Thyroid gland (tissue), 4 donors: ENCODE measurements at regions not wholly inside any gene's neighbourhood (a gene's known extent, or its start where the extent isn't known, plus 50 kb on each side); places are given as distances from the start of the nearest gene placed in this dataset.

Experiments
- POLR2A ChIP-seq, 2 donors: fragments of 450-650 bp; IDR thresholded peaks; one replicate each; pipeline ENCODE4 v1.6.1; 2017; ENCODE audit warnings: antibody characterized with exemption in 2 of 2, mild to moderate bottlenecking in 2 of 2, moderate library complexity in 1 of 2
- TF ChIP-seq, protein P1 (sequence below), 6 experiments: fragments of 200-600 bp in 3 of 6; fragments of 450-650 bp in 3 of 6; sonication (generic) in 3 of 6; IDR thresholded peaks; one replicate each; pipeline ENCODE4 v1.5.1; 2016 to 2019; ENCODE audit warnings: antibody characterized with exemption in 6 of 6, mild to moderate bottlenecking in 2 of 6, inconsistent platforms in 1 of 6, moderate library complexity in 1 of 6

DNA sequence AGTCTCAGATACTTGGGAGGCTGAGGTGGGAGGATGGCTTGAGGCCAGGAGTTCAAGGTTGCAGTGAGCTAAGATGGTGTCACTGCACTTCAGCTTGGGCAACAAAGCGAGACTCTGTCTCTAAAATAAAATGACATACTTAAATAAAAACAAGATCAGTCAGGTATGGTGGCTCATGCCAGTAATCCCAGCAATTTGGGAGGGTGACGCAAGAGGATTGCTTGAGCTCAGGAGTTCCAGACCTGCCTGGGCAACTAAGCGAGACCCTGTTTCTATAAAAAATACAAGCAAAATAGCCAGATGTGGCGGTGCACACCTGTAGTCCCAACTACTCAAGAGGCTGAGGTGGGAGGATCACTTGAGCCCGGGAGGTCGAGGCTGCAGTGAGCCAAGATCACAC lies 149.6 kb downstream of the ZFP64 start:
- TF ChIP-seq, protein P1, sequence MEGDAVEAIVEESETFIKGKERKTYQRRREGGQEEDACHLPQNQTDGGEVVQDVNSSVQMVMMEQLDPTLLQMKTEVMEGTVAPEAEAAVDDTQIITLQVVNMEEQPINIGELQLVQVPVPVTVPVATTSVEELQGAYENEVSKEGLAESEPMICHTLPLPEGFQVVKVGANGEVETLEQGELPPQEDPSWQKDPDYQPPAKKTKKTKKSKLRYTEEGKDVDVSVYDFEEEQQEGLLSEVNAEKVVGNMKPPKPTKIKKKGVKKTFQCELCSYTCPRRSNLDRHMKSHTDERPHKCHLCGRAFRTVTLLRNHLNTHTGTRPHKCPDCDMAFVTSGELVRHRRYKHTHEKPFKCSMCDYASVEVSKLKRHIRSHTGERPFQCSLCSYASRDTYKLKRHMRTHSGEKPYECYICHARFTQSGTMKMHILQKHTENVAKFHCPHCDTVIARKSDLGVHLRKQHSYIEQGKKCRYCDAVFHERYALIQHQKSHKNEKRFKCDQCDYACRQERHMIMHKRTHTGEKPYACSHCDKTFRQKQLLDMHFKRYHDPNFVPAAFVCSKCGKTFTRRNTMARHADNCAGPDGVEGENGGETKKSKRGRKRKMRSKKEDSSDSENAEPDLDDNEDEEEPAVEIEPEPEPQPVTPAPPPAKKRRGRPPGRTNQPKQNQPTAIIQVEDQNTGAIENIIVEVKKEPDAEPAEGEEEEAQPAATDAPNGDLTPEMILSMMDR (IDR thresholded peaks at IDR 0.05): no peak
- TF ChIP-seq POLR2A (IDR thresholded peaks at IDR 0.05): no peak
